ENCODE measurements at regions not wholly inside any gene's neighbourhood (a gene's known extent, or its start where the extent isn't known, plus 50 kb on each side); places are given as distances from the start of the nearest gene placed in this dataset.

GRCh38 chr2:107553539-107553938 is 273.2 kb upstream of the RGPD4 start:
- TF ChIP-seq, protein P1, sequence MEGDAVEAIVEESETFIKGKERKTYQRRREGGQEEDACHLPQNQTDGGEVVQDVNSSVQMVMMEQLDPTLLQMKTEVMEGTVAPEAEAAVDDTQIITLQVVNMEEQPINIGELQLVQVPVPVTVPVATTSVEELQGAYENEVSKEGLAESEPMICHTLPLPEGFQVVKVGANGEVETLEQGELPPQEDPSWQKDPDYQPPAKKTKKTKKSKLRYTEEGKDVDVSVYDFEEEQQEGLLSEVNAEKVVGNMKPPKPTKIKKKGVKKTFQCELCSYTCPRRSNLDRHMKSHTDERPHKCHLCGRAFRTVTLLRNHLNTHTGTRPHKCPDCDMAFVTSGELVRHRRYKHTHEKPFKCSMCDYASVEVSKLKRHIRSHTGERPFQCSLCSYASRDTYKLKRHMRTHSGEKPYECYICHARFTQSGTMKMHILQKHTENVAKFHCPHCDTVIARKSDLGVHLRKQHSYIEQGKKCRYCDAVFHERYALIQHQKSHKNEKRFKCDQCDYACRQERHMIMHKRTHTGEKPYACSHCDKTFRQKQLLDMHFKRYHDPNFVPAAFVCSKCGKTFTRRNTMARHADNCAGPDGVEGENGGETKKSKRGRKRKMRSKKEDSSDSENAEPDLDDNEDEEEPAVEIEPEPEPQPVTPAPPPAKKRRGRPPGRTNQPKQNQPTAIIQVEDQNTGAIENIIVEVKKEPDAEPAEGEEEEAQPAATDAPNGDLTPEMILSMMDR (IDR thresholded peaks at IDR 0.05; ENCODE audit: insufficient read depth, low read length) = no peak
- TF ChIP-seq SPI1 (IDR thresholded peaks at IDR 0.05; ENCODE audit: borderline replicate concordance, low read depth) (no peak), GABPA (IDR thresholded peaks at IDR 0.05; ENCODE audit: low read depth) (no peak), POLR2AphosphoS5 (IDR thresholded peaks at IDR 0.05; ENCODE audit: low read depth) (no peak), REST (IDR thresholded peaks at IDR 0.05; ENCODE audit: insufficient replicate concordance, low read depth) (no peak)

Data from HL-60 (cell line).